Skeletal muscle satellite cell (primary cell): ENCODE measurements at regions not wholly inside any gene's neighbourhood (a gene's known extent, or its start where the extent isn't known, plus 50 kb on each side); places are given as distances from the start of the nearest gene placed in this dataset.
"Not testable (repeated sequence)": the region's sequence is repeated elsewhere in the genome, so short reads cannot be mapped to it uniquely, and the experiment has no call there.

Experiments
- H3K27me3 ChIP-seq: 2 replicates; pipeline ENCODE4 v1.7.0; 2013; ENCODE audit warnings: low read length; ENCODE audit not compliant: control insufficient read depth, insufficient read depth
- H3K36me3 ChIP-seq: 2 replicates; pipeline ENCODE4 v1.7.0; 2013; ENCODE audit warnings: mild to moderate bottlenecking, control low read depth, low read length; ENCODE audit not compliant: insufficient read depth
- H3K4me1 ChIP-seq: 2 replicates; pipeline ENCODE4 v1.7.0; 2013; ENCODE audit warnings: low read length; ENCODE audit not compliant: control insufficient read depth, insufficient read depth
- H3K4me2 ChIP-seq: 2 replicates; pipeline ENCODE4 v1.7.0; 2013; ENCODE audit warnings: mild to moderate bottlenecking, low read length
- H3K4me3 ChIP-seq: 2 replicates; pipeline ENCODE4 v1.7.0; 2013; ENCODE audit warnings: low read length
- H3K9ac ChIP-seq: 2 replicates; pipeline ENCODE4 v1.7.0; 2013; ENCODE audit warnings: mild to moderate bottlenecking, low read depth, low read length, moderate library complexity
- H3K9me3 ChIP-seq: replicated peaks from 2 replicates; pipeline ENCODE4 v1.7.0; 2013; ENCODE audit warnings: mild to moderate bottlenecking, control low read depth, low read length

DNA sequence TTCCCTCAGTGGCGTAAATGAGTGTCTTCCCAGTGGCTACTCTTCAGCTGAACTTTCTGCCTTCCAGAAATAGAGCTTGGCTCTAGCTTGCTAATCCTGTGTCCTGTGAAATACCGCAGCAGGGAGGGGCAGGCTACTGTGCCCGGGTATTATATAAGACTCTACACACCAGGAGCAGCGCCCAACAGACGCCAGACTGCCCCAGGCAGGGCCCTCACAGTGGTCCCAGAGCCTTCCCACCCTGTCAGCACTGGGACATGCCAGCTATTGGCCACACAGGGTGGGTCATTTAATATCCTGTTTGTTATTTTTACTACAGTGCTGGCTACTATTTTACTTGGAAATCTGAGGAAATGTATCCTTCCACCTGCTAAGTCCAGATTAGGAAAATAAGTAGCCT is 121.0 kb downstream of the FEM1C start:
- H3K4me3 ChIP-seq, result no peak overlapping the region
- H3K9me3 ChIP-seq, result no peaks in the 10 kb centered on the region
- peak overlapping the region; percentile 17 for H3K4me2 ChIP-seq
- no peaks in the 10 kb centered on the region for H3K27me3 ChIP-seq
- no peaks in the 10 kb centered on the region for H3K36me3 ChIP-seq
- H3K9ac ChIP-seq, result no peak overlapping the region
- peaks cover 41% of the 10 kb centered on the region for H3K4me1 ChIP-seq

- Histone ChIP-seq H3K4me1 (peaks cover 41% of the 10 kb centered on the region), H3K9me3 (no peaks in the 10 kb centered on the region), H3K36me3 (no peaks in the 10 kb centered on the region), H3K4me3 (no peak overlapping the region), H3K4me2 (peak overlapping the region; percentile 17), H3K9ac (no peak overlapping the region), H3K27me3 (no peaks in the 10 kb centered on the region)
These were observed 121.5 kb downstream of the FEM1C start for GRCh38 chr5:115423051-115423450.

GRCh38 chr5:115420812-115421211 is 123.8 kb downstream of the FEM1C start:
- H3K27me3 ChIP-seq, H3K36me3 ChIP-seq, H3K4me3 ChIP-seq, H3K4me2 ChIP-seq, H3K9ac ChIP-seq, H3K9me3 ChIP-seq: not testable (repeated sequence)
- peaks cover 45% of the 10 kb centered on the region for H3K4me1 ChIP-seq

- Histone ChIP-seq H3K4me2 (peak overlapping the region; percentile 49), H3K4me1 (peaks cover 53% of the 10 kb centered on the region), H3K4me3 (no peak overlapping the region), H3K36me3 (no peaks in the 10 kb centered on the region), H3K9ac (no peak overlapping the region), H3K27me3 (no peaks in the 10 kb centered on the region), H3K9me3 (no peaks in the 10 kb centered on the region)
These were observed 123.6 kb upstream of the CCDC112 start for GRCh38 chr5:115419846-115420585.

DNA sequence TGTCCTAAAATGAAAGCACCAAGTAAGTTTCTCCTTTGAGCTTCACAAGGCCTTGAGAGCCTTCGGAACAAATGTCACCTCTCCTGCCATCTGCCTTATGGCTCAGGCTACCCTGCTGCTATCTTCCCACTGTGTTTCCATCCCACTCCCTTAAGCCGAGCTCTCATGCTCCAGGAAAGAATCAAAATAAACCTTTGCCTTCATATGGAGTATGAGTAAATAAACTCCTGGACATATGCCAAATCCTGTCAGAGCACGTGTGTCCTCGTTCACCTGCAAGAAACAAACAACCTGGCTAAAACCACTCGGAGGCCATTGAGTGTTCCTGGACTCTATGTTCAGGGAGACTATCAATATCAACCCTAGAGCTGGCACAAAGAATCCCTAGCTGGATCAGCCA is 122.3 kb upstream of the CCDC112 start:
- H3K4me2 ChIP-seq, result no peak overlapping the region
- peaks cover 58% of the 10 kb centered on the region for H3K4me1 ChIP-seq
- H3K36me3 ChIP-seq, result no peaks in the 10 kb centered on the region
- no peaks in the 10 kb centered on the region for H3K27me3 ChIP-seq
- no peak overlapping the region for H3K9ac ChIP-seq
- H3K4me3 ChIP-seq, result no peak overlapping the region
- H3K9me3 ChIP-seq, result no peaks in the 10 kb centered on the region

DNA sequence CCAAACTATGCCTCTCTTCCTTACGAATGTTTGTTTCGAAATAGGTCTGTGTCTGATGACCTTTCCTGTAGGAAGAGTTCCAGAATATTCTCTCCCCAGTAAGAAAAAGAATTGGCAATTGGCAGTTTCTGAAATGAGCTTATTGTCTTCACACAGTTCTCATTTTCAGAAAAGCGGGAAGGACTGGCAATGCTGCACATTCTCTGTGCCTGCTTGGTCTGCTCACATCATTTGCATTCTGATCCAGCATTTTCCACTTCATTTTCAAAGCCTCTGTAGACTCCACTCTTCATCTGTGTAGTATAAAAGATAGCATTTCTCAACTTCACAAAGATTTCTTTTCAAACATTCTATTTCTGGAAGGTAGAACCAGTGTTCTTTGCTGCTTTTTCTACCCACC is 120.6 kb upstream of the CCDC112 start:
- no peaks in the 10 kb centered on the region for H3K9me3 ChIP-seq
- H3K9ac ChIP-seq, result no peak overlapping the region
- no peaks in the 10 kb centered on the region for H3K27me3 ChIP-seq
- H3K4me3 ChIP-seq, result no peak overlapping the region
- no peaks in the 10 kb centered on the region for H3K36me3 ChIP-seq
- H3K4me2 ChIP-seq, result no peak overlapping the region
- peaks cover 44% of the 10 kb centered on the region for H3K4me1 ChIP-seq

DNA sequence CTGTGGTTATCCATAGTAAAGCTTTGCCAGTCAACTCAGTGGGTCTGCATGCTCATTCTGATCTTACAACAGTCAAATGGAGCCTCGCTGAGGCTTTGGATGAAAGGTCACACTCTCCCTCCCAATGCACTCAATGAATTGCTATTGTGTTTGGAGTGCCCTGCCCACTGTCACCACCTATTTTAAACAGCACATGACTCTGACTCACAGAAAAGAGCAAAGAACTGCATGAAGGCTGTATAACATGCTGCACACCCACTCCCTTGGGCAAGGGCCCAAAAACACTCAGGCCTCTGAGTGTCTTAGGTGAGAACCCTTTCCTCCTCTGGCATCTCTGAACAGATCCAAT is 118.7 kb upstream of the CCDC112 start:
- peak overlapping the region; percentile 37 for H3K4me2 ChIP-seq
- H3K4me3 ChIP-seq, result peak overlapping the region; percentile 4
- H3K9ac ChIP-seq, result no peak overlapping the region
- peaks cover 40% of the 10 kb centered on the region for H3K4me1 ChIP-seq
- H3K36me3 ChIP-seq, result no peaks in the 10 kb centered on the region
- no peaks in the 10 kb centered on the region for H3K27me3 ChIP-seq
- no peaks in the 10 kb centered on the region for H3K9me3 ChIP-seq

GRCh38 chr5:115414406-115415142 is 118.1 kb upstream of the CCDC112 start:
- Histone ChIP-seq H3K4me3 (peak overlapping the region; percentile 4), H3K4me1 (peaks cover 36% of the 10 kb centered on the region), H3K27me3 (no peaks in the 10 kb centered on the region), H3K4me2 (peak overlapping the region; percentile 37), H3K9ac (no peak overlapping the region), H3K36me3 (no peaks in the 10 kb centered on the region), H3K9me3 (no peaks in the 10 kb centered on the region)

GRCh38 chr5:115413651-115414050 is 117.2 kb upstream of the CCDC112 start:
- Histone ChIP-seq H3K36me3 (no peaks in the 10 kb centered on the region), H3K4me3 (no peak overlapping the region)

DNA sequence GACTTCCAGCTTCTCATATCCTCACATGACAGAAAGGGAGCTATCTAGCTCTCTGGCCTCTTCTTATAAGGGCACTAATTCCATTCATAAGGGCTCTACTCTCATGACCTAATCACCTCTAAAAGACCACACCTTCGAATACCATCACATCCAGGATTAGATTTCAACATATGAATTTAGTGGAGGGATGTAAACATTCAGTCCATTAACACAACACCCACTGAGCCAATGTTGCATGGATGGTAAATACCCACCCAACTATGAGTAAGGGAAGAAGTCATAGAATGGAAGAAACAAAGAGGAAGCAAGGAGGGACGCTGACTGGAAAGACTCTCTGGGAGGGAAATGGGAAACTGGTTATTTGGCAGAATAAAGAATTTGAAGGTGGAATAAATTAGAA is 112.6 kb upstream of the CCDC112 start:
- H3K4me1 ChIP-seq, result peaks cover 3% of the 10 kb centered on the region
- H3K9me3 ChIP-seq, result no peaks in the 10 kb centered on the region
- H3K36me3 ChIP-seq, result no peaks in the 10 kb centered on the region
- no peak overlapping the region for H3K4me2 ChIP-seq
- no peaks in the 10 kb centered on the region for H3K27me3 ChIP-seq
- H3K4me3 ChIP-seq, result no peak overlapping the region
- no peak overlapping the region for H3K9ac ChIP-seq

More at GRCh38 chr5:115413651-115414050, 117.2 kb upstream of the CCDC112 start:
- no peak overlapping the region for H3K9ac ChIP-seq
- H3K4me2 ChIP-seq, result no peak overlapping the region
- H3K27me3 ChIP-seq, result no peaks in the 10 kb centered on the region
- H3K4me1 ChIP-seq, result peaks cover 31% of the 10 kb centered on the region
- no peaks in the 10 kb centered on the region for H3K9me3 ChIP-seq

- H3K27me3 ChIP-seq, result no peaks in the 10 kb centered on the region
- H3K9me3 ChIP-seq, result no peaks in the 10 kb centered on the region
- peaks cover 25% of the 10 kb centered on the region for H3K4me1 ChIP-seq
- no peak overlapping the region for H3K9ac ChIP-seq
- peak overlapping the region; percentile 68 for H3K4me2 ChIP-seq
- H3K36me3 ChIP-seq, result no peaks in the 10 kb centered on the region
- H3K4me3 ChIP-seq, result peak overlapping the region; percentile 23
These were observed 106.5 kb upstream of the CCDC112 start for GRCh38 chr5:115402822-115403577.
